ENCODE measurements at regions not wholly inside any gene's neighbourhood (a gene's known extent, or its start where the extent isn't known, plus 50 kb on each side); places are given as distances from the start of the nearest gene placed in this dataset.
"Not testable (repeated sequence)": the region's sequence is repeated elsewhere in the genome, so short reads cannot be mapped to it uniquely, and the experiment has no call there.

- H3K4me1 ChIP-seq: no peaks in the 10 kb centered on the region
- no peaks in the 10 kb centered on the region for H3K27me3 ChIP-seq
- no peaks in the 10 kb centered on the region for H3K9me3 ChIP-seq
- H3K36me3 ChIP-seq: no peaks in the 10 kb centered on the region
- no peak for DNase-seq (ENCODE audit: extremely low spot score in 2 of 2)
- H3K4me3 ChIP-seq: no peak overlapping the region
- intact Hi-C loops (cut with DNase I): no loop called here
- no peak overlapping the region for H3K27ac ChIP-seq
- TF ChIP-seq POLR2A (IDR thresholded peaks at IDR 0.05) (no peak), POLR2AphosphoS5 (IDR thresholded peaks at IDR 0.05; ENCODE audit: insufficient read depth in 1 of 2, low read depth in 1 of 2) (no peak), CTCF (IDR thresholded peaks at IDR 0.05) (no peak)
These were observed 99.1 kb downstream of the ZNF622 start for GRCh38 chr5:16366491-16366890.

GRCh38 chr5:16364910-16365309 is 100.7 kb downstream of the ZNF622 start:
- H3K27ac ChIP-seq: no peak overlapping the region
- no peaks in the 10 kb centered on the region for H3K36me3 ChIP-seq
- no peak for DNase-seq (ENCODE audit: extremely low spot score in 2 of 2)
- no peak overlapping the region for H3K4me3 ChIP-seq
- no peak for TF ChIP-seq POLR2A (IDR thresholded peaks at IDR 0.05)
- no peak for TF ChIP-seq POLR2AphosphoS5 (IDR thresholded peaks at IDR 0.05; ENCODE audit: insufficient read depth in 1 of 2, low read depth in 1 of 2)
- TF ChIP-seq CTCF (IDR thresholded peaks at IDR 0.05): no peak
- H3K27me3 ChIP-seq: no peaks in the 10 kb centered on the region
- H3K4me1 ChIP-seq: no peaks in the 10 kb centered on the region
- intact Hi-C loops (cut with DNase I): no loop called here
- no peaks in the 10 kb centered on the region for H3K9me3 ChIP-seq

GRCh38 chr5:16353439-16353838 is 112.2 kb downstream of the ZNF622 start:
- H3K4me1 ChIP-seq; H3K4me3 ChIP-seq; DNase-seq (ENCODE audit: extremely low spot score in 2 of 2); H3K9me3 ChIP-seq; intact Hi-C loops (cut with DNase I); H3K27ac ChIP-seq; H3K36me3 ChIP-seq; H3K27me3 ChIP-seq: not testable (repeated sequence)

GRCh38 chr5:16350816-16351215 is 114.8 kb downstream of the ZNF622 start:
- H3K9me3 ChIP-seq: no peaks in the 10 kb centered on the region
- H3K4me3 ChIP-seq: no peak overlapping the region
- no peaks in the 10 kb centered on the region for H3K36me3 ChIP-seq
- no peak for TF ChIP-seq CTCF (IDR thresholded peaks at IDR 0.05)
- TF ChIP-seq POLR2A (IDR thresholded peaks at IDR 0.05): no peak
- no peak for TF ChIP-seq POLR2AphosphoS5 (IDR thresholded peaks at IDR 0.05; ENCODE audit: insufficient read depth in 1 of 2, low read depth in 1 of 2)
- DNase-seq (ENCODE audit: extremely low spot score in 2 of 2): no peak
- H3K4me1 ChIP-seq: no peaks in the 10 kb centered on the region
- intact Hi-C loops (cut with DNase I): no loop called here
- no peak overlapping the region for H3K27ac ChIP-seq
- no peaks in the 10 kb centered on the region for H3K27me3 ChIP-seq

GRCh38 chr5:16346380-16346779 is 119.2 kb downstream of the ZNF622 start:
- H3K4me1 ChIP-seq: no peaks in the 10 kb centered on the region
- intact Hi-C loops (cut with DNase I): no loop called here
- TF ChIP-seq CTCF (IDR thresholded peaks at IDR 0.05) (no peak), POLR2AphosphoS5 (IDR thresholded peaks at IDR 0.05; ENCODE audit: insufficient read depth in 1 of 2, low read depth in 1 of 2) (no peak), POLR2A (IDR thresholded peaks at IDR 0.05) (no peak)
- no peak overlapping the region for H3K4me3 ChIP-seq
- no peak overlapping the region for H3K27ac ChIP-seq
- no peaks in the 10 kb centered on the region for H3K36me3 ChIP-seq
- no peaks in the 10 kb centered on the region for H3K9me3 ChIP-seq
- H3K27me3 ChIP-seq: no peaks in the 10 kb centered on the region
- no peak for DNase-seq (ENCODE audit: extremely low spot score in 2 of 2)

GRCh38 chr5:16345454-16345853 is 120.1 kb downstream of the ZNF622 start:
- no peak for TF ChIP-seq POLR2AphosphoS5 (IDR thresholded peaks at IDR 0.05; ENCODE audit: insufficient read depth in 1 of 2, low read depth in 1 of 2)
- TF ChIP-seq CTCF (IDR thresholded peaks at IDR 0.05): no peak
- TF ChIP-seq POLR2A (IDR thresholded peaks at IDR 0.05): no peak
- intact Hi-C loops (cut with DNase I): no loop called here
- no peaks in the 10 kb centered on the region for H3K9me3 ChIP-seq
- H3K27me3 ChIP-seq: no peaks in the 10 kb centered on the region
- H3K36me3 ChIP-seq: no peaks in the 10 kb centered on the region
- no peak for DNase-seq (ENCODE audit: extremely low spot score in 2 of 2)
- H3K27ac ChIP-seq: no peak overlapping the region
- no peak overlapping the region for H3K4me3 ChIP-seq
- H3K4me1 ChIP-seq: no peaks in the 10 kb centered on the region

Data from vagina (tissue), 2 donors.